Left ventricle myocardium inferior (tissue), 1 donor: ENCODE measurements at regions not wholly inside any gene's neighbourhood (a gene's known extent, or its start where the extent isn't known, plus 50 kb on each side); places are given as distances from the start of the nearest gene placed in this dataset.

Experiments
- DNase-seq: peaks from one replicate; pipeline ENCODE4 v3.0.0-alpha.2; 2020
- H3K27ac ChIP-seq: fragments of 200-600 bp; replicated peaks from 2 replicates; pipeline ENCODE4 v1.8.0; 2021
- H3K27me3 ChIP-seq: fragments of 200-600 bp; 2 replicates; pipeline ENCODE4 v1.8.0; 2021; ENCODE audit warnings: low read depth
- H3K36me3 ChIP-seq: fragments of 200-600 bp; 2 replicates; pipeline ENCODE4 v1.8.0; 2021
- H3K4me1 ChIP-seq: fragments of 200-600 bp; 2 replicates; pipeline ENCODE4 v1.8.0; 2021
- H3K4me3 ChIP-seq: fragments of 200-600 bp; 2 replicates; pipeline ENCODE4 v1.8.0; 2021; ENCODE audit warnings: mild to moderate bottlenecking, moderate library complexity
- H3K9me3 ChIP-seq: fragments of 200-600 bp; replicated peaks from 2 replicates; pipeline ENCODE4 v1.8.0; 2021
- CTCF ChIP-seq: fragments of 200-600 bp; IDR thresholded peaks from 2 replicates; pipeline ENCODE4 v1.8.0; 2021; ENCODE audit warnings: antibody characterized with exemption, mild to moderate bottlenecking, borderline replicate concordance
- intact Hi-C: fragments of 100-400 bp; cut with micrococcal nuclease; formaldehyde crosslinking; loops from one replicate; pipeline ENCODE4 v1.11.0; 2022
- donor health status: DM: no; HTN: yes; CAD: no; lungs with severe emphysema.

DNA sequence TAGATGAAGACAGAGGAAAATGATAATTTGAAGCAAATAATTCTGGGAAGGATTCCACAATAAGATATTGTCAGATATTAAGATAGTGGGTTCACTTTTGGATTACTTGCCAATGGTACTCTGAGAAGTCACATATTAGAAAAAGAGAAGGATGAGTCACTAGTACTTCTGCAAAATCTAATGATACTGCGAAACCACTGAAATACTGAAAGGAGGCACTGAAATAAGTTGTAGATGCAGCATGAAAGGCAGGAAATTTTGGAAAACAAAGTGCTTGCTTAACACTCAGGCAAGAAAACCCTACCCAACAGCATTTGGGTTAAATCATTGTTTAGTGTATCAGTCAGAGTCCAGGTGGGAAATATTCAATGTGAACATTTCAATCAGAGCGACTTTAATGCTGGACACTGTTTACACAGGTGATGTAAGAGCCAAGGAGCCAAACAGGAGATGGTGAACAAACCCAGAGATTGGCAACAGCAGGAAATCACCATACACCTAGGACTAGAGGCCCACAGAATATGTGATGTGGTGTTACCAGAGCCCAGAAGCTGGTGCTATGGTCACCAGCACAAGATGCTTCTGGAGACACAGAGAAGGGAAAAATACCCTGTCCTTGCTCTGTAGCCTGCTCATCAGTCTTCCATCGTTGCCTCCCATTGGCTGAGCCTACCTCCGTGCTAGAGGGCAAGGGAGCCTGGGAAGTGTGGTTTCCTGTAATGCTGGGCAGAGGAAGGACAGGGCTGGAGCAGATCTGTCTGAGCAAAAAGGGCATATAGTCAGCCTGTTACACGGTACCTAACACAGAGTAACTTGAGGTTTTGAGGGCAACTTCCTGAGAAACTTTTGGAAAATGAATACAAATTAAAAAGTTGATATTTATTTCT lies 204.7 kb upstream of the ITGA4 start:
- Histone ChIP-seq H3K4me1 (no peaks in the 10 kb centered on the region), H3K4me3 (no peak overlapping the region), H3K36me3 (no peaks in the 10 kb centered on the region), H3K27me3 (no peaks in the 10 kb centered on the region), H3K9me3 (no peaks in the 10 kb centered on the region), H3K27ac (no peak overlapping the region)
- intact Hi-C loops, result no loop called here
- DNase-seq, result no peak
- TF ChIP-seq CTCF, result no peak

- Histone ChIP-seq H3K36me3 (no peaks in the 10 kb centered on the region), H3K27me3 (no peaks in the 10 kb centered on the region), H3K4me1 (no peaks in the 10 kb centered on the region), H3K9me3 (no peaks in the 10 kb centered on the region), H3K27ac (no peak overlapping the region), H3K4me3 (no peak overlapping the region)
- no peak for TF ChIP-seq CTCF
- intact Hi-C loops, result no loop called here
- no peak for DNase-seq
Observed at GRCh38 chr2:181253438-181253837, 203.7 kb upstream of the ITGA4 start.

- H3K4me1 ChIP-seq, result no peaks in the 10 kb centered on the region
- H3K9me3 ChIP-seq, result no peaks in the 10 kb centered on the region
- no peak for TF ChIP-seq CTCF
- H3K27me3 ChIP-seq, result no peaks in the 10 kb centered on the region
- H3K36me3 ChIP-seq, result no peaks in the 10 kb centered on the region
- intact Hi-C loops, result no loop called here
- no peak for DNase-seq
- no peak overlapping the region for H3K4me3 ChIP-seq
- no peak overlapping the region for H3K27ac ChIP-seq
Observed at GRCh38 chr2:181255651-181256050, 201.5 kb upstream of the ITGA4 start.

DNA sequence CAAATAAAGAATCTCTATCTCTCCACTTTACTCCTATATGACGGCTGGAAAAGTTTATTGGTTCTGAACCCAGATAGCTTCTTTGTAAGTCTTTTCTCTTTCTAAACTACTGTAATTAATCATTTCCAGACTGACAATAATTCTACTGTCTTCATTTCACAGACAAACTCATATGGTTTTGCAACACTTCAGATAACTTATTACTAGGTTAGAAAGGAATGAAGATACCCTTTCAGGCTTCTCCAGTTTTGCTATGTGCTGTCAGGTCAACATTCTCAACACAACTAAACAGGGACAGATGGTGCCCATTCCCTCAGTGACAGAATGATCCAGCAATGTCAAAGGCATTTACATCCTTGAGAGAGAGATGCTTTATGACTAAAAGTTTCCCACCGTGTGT lies 198.5 kb upstream of the ITGA4 start:
- Histone ChIP-seq H3K27ac (no peak overlapping the region), H3K36me3 (no peaks in the 10 kb centered on the region), H3K27me3 (no peaks in the 10 kb centered on the region), H3K9me3 (no peaks in the 10 kb centered on the region), H3K4me3 (no peak overlapping the region), H3K4me1 (no peaks in the 10 kb centered on the region)
- intact Hi-C loops, result no loop called here
- DNase-seq, result no peak
- no peak for TF ChIP-seq CTCF

DNA sequence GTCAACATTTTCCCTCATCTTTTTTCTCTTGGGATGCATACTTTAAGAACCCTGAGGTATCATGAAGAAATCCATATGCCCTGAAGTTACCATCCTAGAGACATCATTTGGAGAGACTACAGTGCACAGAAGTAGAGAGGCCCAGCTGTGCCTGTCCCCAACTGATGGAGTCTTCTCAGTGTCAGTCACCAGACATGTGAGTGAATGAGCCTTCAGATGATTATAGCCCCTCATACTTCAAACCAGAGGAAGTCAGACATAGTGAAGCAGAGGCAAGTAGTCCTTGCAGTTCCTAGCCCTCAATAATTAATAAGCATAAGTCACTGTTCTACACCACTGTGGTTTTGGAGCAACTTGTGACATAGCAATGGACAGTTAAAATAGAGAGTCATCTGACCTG lies 194.4 kb upstream of the ITGA4 start:
- no peak for DNase-seq

More for the DNA sequence above, 194.4 kb upstream of the ITGA4 start:
- TF ChIP-seq CTCF, result no peak
- no peak overlapping the region for H3K27ac ChIP-seq
- H3K9me3 ChIP-seq, result no peaks in the 10 kb centered on the region
- H3K36me3 ChIP-seq, result no peaks in the 10 kb centered on the region
- H3K27me3 ChIP-seq, result no peaks in the 10 kb centered on the region
- no peak overlapping the region for H3K4me3 ChIP-seq
- intact Hi-C loops, result no loop called here
- no peaks in the 10 kb centered on the region for H3K4me1 ChIP-seq
